Activated CD8-positive, alpha-beta T cell treated with anti-CD3 and anti-CD28 coated beads for 36 hours (primary cell): ENCODE measurements at regions not wholly inside any gene's neighbourhood (a gene's known extent, or its start where the extent isn't known, plus 50 kb on each side); places are given as distances from the start of the nearest gene placed in this dataset.

Experiments
- ATAC-seq: fragments of 200-7000 bp; cut with Tn5 transposase; one replicate; pipeline ENCODE4 v1.10.0; 2021; ENCODE audit warnings: mild to moderate bottlenecking, moderate library complexity
- CTCF ChIA-PET: fragments of 350-600 bp; sonication (Branson Sonifier 250); formaldehyde crosslinking; loops from one replicate; lab custom pipeline; 2021; ENCODE audit warnings: antibody characterized with exemption; lab: Charles Lee
- POLR2A ChIA-PET: fragments of 350-600 bp; sonication (Branson Sonifier 250); formaldehyde crosslinking; loops from one replicate; lab custom pipeline; 2021; ENCODE audit warnings: antibody characterized with exemption; lab: Charles Lee
- DNase-seq: peaks from one replicate; pipeline ENCODE4 v3.0.0-alpha.2; 2020
- H3K27ac Mint-ChIP-seq: one replicate; pipeline ENCODE4 v1.8.0; 2021; ENCODE audit warnings: mild to moderate bottlenecking, mixed read lengths
- H3K27me3 Mint-ChIP-seq: one replicate; pipeline ENCODE4 v1.8.0; 2021; ENCODE audit warnings: mixed read lengths
- H3K36me3 Mint-ChIP-seq: one replicate; pipeline ENCODE4 v1.8.0; 2021; ENCODE audit warnings: low read depth, mixed read lengths
- H3K4me1 Mint-ChIP-seq: one replicate; pipeline ENCODE4 v1.8.0; 2021; ENCODE audit warnings: low read depth, mixed read lengths
- H3K4me3 Mint-ChIP-seq: one replicate; pipeline ENCODE4 v1.8.0; 2021; ENCODE audit warnings: mild to moderate bottlenecking, moderate library complexity, mixed read lengths
- H3K9me3 Mint-ChIP-seq: one replicate; pipeline ENCODE4 v1.8.0; 2021; ENCODE audit warnings: mixed read lengths
- CTCF ChIP-seq: fragments of 200-600 bp; IDR thresholded peaks from one replicate; pipeline ENCODE4 v1.8.0; 2022; ENCODE audit warnings: antibody characterized with exemption, mild to moderate bottlenecking
- intact Hi-C: fragments of 100-400 bp; cut with micrococcal nuclease; formaldehyde crosslinking; loops from one replicate; pipeline ENCODE4 v1.10.0; 2022

GRCh38 chr4:62490635-62491034, 1290.5 kb downstream of the ADGRL3 start:
- ChIA-PET CTCF (no interaction called here), POLR2A (no interaction called here)
- no peaks in the 10 kb centered on the region for H3K36me3 Mint-ChIP-seq
- TF ChIP-seq CTCF, result no peak
- no peak overlapping the region for H3K4me3 Mint-ChIP-seq
- intact Hi-C loops, result no loop called here
- no peaks in the 10 kb centered on the region for H3K27me3 Mint-ChIP-seq
- ATAC-seq (no peak), DNase-seq (no peak)
- H3K4me1 Mint-ChIP-seq, result no peaks in the 10 kb centered on the region
- peaks cover 10% of the 10 kb centered on the region for H3K9me3 Mint-ChIP-seq
- no peak overlapping the region for H3K27ac Mint-ChIP-seq

DNA sequence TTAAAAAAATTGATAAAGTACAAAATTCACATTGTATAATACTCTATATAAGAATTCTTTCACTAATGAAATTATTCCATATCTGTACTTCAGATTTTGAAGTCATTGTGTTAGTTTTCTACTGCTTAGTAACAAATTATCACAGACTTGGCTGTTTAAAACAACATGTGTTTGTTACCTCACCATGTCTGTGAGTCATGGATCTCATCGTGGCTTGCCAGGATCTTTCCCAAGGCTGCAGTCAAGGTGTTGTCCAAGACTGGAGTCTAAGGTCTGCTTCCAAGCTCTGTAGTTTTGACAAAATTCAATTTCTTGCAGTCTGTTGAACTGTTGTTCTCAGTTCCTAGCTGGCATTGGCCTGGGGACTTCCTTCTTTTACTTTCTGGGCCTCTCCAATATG, 1286.9 kb downstream of the ADGRL3 start:
- no peaks in the 10 kb centered on the region for H3K4me1 Mint-ChIP-seq
- POLR2A ChIA-PET, result interaction anchor here (0.6 kb wide), 1 partner anchor 355 kb away, joined by 3 read pairs; no protein-coding TSS in a partner anchor
- no peaks in the 10 kb centered on the region for H3K36me3 Mint-ChIP-seq
- H3K27me3 Mint-ChIP-seq, result no peaks in the 10 kb centered on the region
- H3K27ac Mint-ChIP-seq, result no peak overlapping the region
- ATAC-seq (no peak), DNase-seq (no peak)
- H3K9me3 Mint-ChIP-seq, result peaks cover 8% of the 10 kb centered on the region
- CTCF ChIA-PET, result no interaction called here
- TF ChIP-seq CTCF, result no peak
- no peak overlapping the region for H3K4me3 Mint-ChIP-seq
- intact Hi-C loops, result no loop called here

GRCh38 chr4:62484357-62484756, 1284.2 kb downstream of the ADGRL3 start:
- H3K4me1 Mint-ChIP-seq, result no peaks in the 10 kb centered on the region
- ChIA-PET POLR2A (no interaction called here), CTCF (no interaction called here)
- H3K27ac Mint-ChIP-seq, result no peak overlapping the region
- no peak for TF ChIP-seq CTCF
- no peaks in the 10 kb centered on the region for H3K36me3 Mint-ChIP-seq
- no peaks in the 10 kb centered on the region for H3K27me3 Mint-ChIP-seq
- H3K9me3 Mint-ChIP-seq, result peaks cover 9% of the 10 kb centered on the region
- no peak overlapping the region for H3K4me3 Mint-ChIP-seq
- no peak for ATAC-seq
- DNase-seq, result no peak
- intact Hi-C loops, result no loop called here

DNA sequence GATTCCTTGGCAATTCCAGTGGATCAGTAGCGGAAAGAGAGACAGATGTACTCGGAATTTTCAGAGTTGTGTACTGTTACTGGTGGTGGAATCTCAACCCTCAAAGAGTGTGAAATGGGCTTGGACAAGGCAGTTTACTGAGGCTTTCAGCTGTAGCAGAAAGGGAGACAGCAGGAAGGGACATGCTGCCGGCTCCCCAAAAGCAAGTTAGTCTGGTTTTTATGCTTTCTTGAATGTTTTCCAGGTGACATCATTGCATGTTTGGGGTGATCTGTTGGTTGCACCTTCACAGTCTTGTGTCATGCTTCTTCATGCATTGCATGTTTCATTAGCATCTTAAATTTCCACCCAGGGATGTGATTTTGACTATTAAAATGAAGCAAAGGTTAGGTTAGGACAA, 1282.2 kb downstream of the ADGRL3 start:
- no peaks in the 10 kb centered on the region for H3K27me3 Mint-ChIP-seq
- H3K4me1 Mint-ChIP-seq, result no peaks in the 10 kb centered on the region
- ATAC-seq (no peak), DNase-seq (no peak)
- H3K9me3 Mint-ChIP-seq, result peaks cover 11% of the 10 kb centered on the region
- no peak for TF ChIP-seq CTCF
- H3K36me3 Mint-ChIP-seq, result no peaks in the 10 kb centered on the region
- CTCF ChIA-PET, result no interaction called here
- no peak overlapping the region for H3K27ac Mint-ChIP-seq
- POLR2A ChIA-PET, result no interaction called here
- intact Hi-C loops, result no loop called here
- H3K4me3 Mint-ChIP-seq, result no peak overlapping the region

- DNase-seq (no peak), ATAC-seq (no peak)
- H3K36me3 Mint-ChIP-seq, result no peaks in the 10 kb centered on the region
- POLR2A ChIA-PET, result no interaction called here
- CTCF ChIA-PET, result no interaction called here
- H3K4me1 Mint-ChIP-seq, result no peaks in the 10 kb centered on the region
- peaks cover 4% of the 10 kb centered on the region for H3K9me3 Mint-ChIP-seq
- no peak for TF ChIP-seq CTCF
- no peaks in the 10 kb centered on the region for H3K27me3 Mint-ChIP-seq
- intact Hi-C loops, result no loop called here
- H3K4me3 Mint-ChIP-seq, result no peak overlapping the region
- no peak overlapping the region for H3K27ac Mint-ChIP-seq
Observed at GRCh38 chr4:62475596-62475995, 1275.5 kb downstream of the ADGRL3 start.
